DND-41 (cell line): ENCODE measurements at regions not wholly inside any gene's neighbourhood (a gene's known extent, or its start where the extent isn't known, plus 50 kb on each side); places are given as distances from the start of the nearest gene placed in this dataset.

Experiments
- CTCF ChIP-seq: IDR thresholded peaks from 2 replicates; pipeline ENCODE4 v1.5.1; 2012; ENCODE audit warnings: borderline replicate concordance, low read length, moderate library complexity, mild to moderate bottlenecking; ENCODE audit not compliant: poor library complexity, severe bottlenecking; ENCODE audit errors: extremely low read depth
- EZH2 ChIP-seq: IDR thresholded peaks from 3 replicates; pipeline ENCODE4 v1.6.1; 2012; ENCODE audit warnings: borderline replicate concordance, low read depth, mild to moderate bottlenecking, moderate library complexity, low read length, inconsistent platforms; ENCODE audit not compliant: severe bottlenecking

DNA sequence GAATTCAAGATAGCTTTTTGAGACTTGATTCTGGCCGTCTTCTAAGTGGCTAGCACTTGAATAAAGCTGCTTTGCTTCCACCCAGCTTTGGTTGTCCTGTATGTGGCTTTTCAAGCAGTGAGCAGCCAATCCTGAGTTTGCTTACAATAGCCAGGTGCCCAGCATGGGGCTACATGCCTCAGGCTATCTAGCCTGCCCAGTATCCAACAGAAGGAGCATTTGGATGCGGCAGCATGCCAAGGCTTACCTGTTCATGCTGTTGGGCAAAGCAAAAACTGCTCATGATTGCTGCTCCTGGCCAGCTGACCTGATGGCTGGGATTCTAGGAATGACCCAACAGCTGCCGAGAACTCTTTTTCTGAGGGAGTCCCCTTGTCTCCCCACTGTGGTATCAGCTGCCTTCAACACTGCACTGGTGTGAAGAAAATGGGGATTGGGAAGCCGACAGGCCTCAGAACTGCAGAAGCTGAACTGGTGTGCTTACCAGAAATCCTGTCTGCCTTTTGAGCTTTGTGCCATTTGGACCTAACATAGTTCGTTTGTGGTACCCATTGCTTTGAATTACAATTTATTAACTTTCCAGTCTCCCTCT, 618.9 kb upstream of the IGFBP3 start:
- TF ChIP-seq CTCF (no peak), EZH2 (no peak)
